ENCODE measurements at regions not wholly inside any gene's neighbourhood (a gene's known extent, or its start where the extent isn't known, plus 50 kb on each side); places are given as distances from the start of the nearest gene placed in this dataset.

DNA sequence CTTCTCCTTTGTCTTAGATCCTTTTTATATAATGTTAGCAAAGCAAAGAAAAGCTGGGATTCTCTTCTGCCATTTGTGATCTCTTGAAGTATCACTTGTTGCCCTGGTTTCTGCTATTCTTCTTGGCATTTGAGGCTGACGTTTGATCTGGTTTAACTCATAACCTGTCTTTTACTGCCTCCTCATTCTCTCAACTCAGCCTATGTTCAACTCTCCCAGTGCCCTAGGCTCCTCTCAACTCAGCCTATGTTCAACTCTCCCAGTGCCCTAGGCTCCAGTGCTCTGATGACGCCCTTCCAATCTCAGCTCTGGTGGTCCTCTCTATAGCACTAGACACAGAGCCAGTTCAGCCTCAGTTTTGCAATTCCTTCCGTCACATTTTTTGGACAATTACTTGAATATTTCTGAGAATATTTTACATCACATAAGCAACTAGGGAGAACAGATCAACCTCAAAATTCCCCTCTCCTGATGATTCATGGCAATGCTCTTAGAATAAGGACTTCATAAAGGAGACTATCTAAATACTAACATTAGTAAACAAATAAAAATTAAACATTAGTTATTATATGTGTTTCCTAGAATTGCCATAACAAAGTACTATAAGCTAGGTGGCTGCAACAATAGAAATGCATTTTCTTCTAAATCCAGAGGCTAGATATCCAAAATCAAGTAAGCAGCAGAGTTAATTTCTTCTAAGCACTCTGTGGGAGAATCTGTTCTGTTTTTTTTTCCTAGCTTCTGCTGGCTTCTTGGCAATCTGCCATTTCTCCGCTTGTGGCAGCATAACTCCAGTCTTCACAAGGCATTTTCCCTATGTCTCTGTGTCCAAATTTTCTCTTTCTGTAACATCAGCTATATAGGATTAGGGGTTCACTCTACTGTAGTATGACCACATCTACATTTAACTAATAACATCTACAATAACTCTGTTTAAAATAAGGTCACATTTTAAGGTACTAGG is 662.1 kb upstream of the FTMT start:
- peak; percentile 8 for DNase-seq (ENCODE audit: low read depth)

DNA sequence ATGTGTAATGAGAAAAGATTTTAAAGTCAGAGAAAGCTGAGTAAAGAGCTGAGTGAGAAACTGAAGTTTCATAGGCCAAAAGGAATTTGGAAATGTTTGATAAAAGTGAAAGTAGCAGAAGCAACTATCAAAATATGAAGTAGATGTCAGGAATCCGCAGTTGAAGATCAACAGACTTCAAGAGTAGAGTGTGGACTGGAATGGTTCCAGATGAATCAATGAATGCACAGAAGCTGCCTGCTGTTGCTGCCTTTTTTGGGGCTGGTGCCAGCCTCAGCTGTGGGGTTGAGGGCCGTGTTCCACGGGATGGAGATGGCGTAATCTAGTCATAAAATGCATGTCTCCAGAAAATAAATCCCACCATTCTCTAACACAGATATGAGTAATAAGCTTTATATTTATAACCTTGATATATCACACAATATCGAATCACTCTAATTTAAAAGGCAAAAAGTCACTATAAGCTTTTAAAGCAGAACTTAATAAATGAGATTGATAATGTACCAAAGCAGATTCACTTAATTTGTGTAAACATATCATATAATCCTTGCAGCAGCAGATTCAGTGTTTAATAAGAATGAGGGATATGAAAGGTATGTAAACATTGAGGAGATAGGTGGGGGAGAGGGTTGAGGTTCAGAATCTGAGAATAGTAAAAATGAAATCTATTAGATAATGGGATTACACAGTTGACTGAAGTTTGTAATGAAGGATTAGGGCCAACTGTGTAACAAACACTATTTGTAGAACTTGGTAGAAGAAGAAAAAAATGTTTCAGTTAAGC is 652.3 kb upstream of the FTMT start:
- no peak for DNase-seq (ENCODE audit: low read depth)

GRCh38 chr5:121218086-121218485 is 633.6 kb upstream of the FTMT start:
- DNase-seq (ENCODE audit: low read depth) = no peak

GRCh38 chr5:121221483-121221882 is 630.2 kb upstream of the FTMT start:
- DNase-seq (ENCODE audit: low read depth) = no peak

DNA sequence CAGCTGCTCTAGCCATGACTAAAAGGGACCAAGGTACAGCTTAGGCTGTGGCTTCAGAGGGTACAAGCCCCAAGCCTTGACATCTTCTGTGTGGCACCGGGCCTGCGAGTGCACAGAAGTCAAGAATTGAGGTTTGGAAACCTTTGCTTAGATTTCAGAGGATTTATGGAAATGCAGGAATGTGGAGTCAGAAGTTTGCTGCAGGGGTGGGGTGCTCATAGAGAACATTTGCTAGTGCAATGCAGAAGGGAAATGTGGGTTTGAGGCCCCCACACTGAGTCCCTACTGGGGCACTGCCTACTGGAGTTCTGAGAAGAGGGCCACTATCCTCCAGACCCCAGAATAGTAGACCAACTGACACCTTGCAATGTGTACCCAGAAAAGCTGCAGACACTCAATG is 624.9 kb upstream of the FTMT start:
- no peak for DNase-seq (ENCODE audit: low read depth)

DNA sequence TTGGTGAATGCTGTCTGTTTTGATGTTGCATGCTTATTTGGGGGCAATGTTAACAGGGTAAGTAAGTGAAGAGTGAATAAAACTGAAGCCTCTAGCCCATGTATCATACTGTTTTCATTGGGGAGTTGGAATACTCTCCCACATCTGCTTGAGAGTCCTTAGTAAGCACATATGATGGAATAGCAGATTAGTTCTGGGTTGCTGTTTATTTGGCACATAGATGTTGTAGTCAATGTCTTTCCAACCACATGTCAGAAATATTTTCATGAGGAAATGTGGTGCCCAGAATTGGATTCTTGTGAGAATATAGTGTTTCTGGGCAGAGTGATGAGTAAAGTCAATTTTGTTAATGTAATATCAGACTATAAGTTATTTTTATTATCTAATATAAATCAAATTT is 611.7 kb upstream of the FTMT start:
- DNase-seq (ENCODE audit: low read depth) = no peak

DNA sequence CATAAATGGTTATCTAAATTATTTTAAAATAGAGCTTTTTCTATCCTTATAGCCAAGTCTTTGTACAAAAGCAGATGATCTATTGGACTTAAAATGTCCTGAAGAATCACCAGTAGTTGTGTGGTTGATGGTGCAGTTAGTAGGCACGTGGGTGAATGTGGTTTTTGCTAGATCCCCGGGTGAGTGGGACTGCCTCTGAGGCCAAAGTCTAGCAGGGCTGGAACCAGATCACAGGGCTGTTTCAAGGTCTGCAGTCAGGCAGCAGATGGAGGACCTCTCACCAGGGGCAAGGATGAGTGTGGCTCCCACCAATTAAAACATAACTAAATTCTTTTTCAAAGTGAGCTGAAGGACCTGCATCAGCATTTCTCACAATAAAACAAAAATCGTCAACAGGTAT is 604.7 kb upstream of the FTMT start:
- no peak for DNase-seq (ENCODE audit: low read depth)

DNA sequence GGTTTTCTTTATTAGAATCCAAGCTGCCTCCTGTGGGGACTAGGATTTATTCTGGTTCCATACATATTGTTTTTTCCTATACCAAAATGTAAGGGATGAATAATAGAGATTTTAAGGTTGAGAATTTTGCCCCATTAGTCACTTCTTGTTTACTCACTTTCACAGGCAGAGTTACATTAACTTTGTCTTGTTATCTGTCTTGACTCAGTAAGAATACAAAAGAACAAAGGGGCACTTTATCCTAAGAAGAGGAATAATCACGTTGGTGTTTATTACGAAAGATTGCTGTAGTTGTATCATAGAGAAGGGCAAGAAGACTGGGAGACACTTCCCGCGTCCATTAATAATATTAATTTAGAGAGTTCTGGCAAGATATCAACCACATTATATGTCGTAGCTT is 599.7 kb upstream of the FTMT start:
- no peak for DNase-seq (ENCODE audit: low read depth)

- no peak for DNase-seq (ENCODE audit: low read depth)
Observed at GRCh38 chr5:121257621-121258020, 594.1 kb upstream of the FTMT start.

- no peak for DNase-seq (ENCODE audit: low read depth)
Observed at GRCh38 chr5:121263456-121263855, 588.2 kb upstream of the FTMT start.

GRCh38 chr5:121264605-121265004 is 587.1 kb upstream of the FTMT start:
- no peak for DNase-seq (ENCODE audit: low read depth)

GRCh38 chr5:121271546-121271945 is 580.1 kb upstream of the FTMT start:
- no peak for DNase-seq (ENCODE audit: low read depth)

DNA sequence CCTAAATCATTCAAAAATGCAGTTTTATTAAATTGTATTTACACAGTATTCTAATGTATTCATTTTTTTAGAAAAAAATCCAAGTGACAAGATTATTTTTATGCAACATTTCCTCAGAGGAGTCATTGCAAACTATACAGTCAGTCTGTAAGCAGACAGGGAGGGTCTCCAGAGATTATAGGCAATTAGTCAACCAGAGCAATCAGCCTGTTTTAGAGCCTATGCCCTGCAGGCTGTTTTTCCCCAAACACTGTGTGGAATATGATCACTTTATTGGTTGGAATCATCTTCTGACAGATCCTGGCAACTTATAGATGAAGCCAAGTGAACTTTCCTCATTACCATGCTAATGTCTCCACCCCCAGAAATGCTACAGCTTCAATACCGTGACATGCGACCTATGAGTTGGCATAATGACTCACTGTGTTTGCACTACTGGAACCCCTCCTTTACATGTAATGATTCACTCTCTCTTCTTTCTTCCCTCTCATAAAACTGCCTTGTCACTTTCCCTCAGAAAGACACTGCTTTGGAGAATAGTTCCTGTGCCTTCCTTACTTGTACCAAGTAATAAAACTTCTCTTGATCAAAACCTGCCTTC is 577.7 kb upstream of the FTMT start:
- no peak for DNase-seq (ENCODE audit: low read depth)

DNA sequence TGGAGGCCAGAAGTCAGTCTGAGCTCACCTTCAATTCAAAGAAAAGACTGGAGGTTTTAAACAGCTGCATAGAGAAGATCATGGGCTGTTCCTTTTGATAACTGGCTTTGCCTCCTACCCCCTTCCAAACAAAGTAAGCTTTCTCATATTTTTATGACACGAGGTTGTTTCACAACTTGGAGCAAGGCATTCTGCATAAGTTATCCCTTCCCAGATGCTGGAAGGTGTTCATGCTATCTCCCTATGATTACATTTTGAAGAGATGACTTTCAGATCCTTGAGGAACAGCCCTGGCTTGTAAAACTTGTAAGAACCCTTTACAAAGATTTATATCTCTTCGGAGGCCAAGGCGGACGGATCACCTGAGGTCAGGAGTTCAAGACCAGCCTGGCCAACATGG is 571.9 kb upstream of the FTMT start:
- no peak for DNase-seq (ENCODE audit: low read depth)

GRCh38 chr5:121285801-121286521 is 565.7 kb upstream of the FTMT start:
- peak; percentile 31 for DNase-seq (ENCODE audit: low read depth)

DNA sequence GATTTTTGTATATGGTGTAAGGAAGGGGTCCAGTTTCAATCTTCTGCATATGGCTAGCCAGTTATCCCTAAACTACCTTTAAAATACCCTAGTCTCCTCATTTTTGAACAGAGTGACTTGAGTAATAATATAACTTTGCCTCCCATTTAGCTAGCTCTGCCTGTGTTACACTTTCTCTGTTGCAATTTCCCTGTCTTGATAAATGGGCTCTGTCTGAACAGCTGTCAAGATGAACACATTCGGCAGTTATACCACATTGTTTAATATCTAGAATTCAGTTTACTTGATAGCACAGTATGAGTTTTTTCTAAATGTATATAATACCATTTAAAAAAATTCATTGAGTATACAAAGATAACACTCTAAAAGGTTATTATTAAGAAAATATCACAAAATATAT is 562.9 kb upstream of the FTMT start:
- no peak for DNase-seq (ENCODE audit: low read depth)

DNA sequence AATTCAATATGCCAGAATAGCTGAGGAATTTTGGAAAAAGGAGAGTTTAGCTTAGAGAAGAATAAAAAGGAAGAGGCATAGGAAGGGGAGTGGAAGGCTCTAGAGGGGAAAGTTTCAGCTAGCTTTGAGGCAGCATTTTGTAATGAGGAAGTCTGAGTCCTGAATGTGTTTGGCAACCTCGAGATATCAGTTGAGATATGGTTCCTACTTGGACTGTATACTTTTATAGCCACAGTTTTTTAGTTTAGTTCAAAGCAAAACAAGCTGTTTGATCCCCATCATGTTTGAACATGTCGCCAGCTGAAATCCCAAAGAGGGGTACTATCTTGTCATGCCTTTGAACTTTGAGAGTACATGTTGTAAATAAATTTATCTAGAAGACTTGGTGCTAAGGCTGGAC is 559.0 kb upstream of the FTMT start:
- DNase-seq (ENCODE audit: low read depth) = no peak

GRCh38 chr5:121296356-121296755 is 555.3 kb upstream of the FTMT start:
- no peak for DNase-seq (ENCODE audit: low read depth)

GRCh38 chr5:121299153-121299552 is 552.5 kb upstream of the FTMT start:
- no peak for DNase-seq (ENCODE audit: low read depth)

DNA sequence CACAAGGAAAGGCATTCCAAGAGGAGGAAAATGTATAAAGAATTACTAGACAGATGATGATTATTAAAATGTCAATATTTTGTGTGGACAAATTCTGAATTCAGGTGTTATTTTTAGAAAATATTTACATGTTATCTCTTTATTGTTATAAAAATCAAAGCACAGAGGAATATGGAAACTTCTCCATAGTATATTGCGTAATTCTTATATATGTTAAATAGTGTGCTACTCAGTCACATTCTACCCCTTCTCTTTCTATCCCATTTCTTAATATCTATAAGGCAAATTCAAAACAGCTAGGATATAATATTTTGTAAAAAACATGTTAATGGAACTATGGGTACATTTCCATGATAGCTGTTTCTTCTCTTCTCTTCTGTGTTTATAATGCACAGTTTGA is 546.8 kb upstream of the FTMT start:
- DNase-seq (ENCODE audit: low read depth) = no peak

- no peak for DNase-seq (ENCODE audit: low read depth)
Observed at GRCh38 chr5:121313886-121314285, 537.8 kb upstream of the FTMT start.

GRCh38 chr5:121315786-121316185 is 535.9 kb upstream of the FTMT start:
- no peak for DNase-seq (ENCODE audit: low read depth)

All from forelimb muscle (tissue), 1 donor.